ENCODE measurements at regions not wholly inside any gene's neighbourhood (a gene's known extent, or its start where the extent isn't known, plus 50 kb on each side); places are given as distances from the start of the nearest gene placed in this dataset.
"Not testable (repeated sequence)": the region's sequence is repeated elsewhere in the genome, so short reads cannot be mapped to it uniquely, and the experiment has no call there.

DNA sequence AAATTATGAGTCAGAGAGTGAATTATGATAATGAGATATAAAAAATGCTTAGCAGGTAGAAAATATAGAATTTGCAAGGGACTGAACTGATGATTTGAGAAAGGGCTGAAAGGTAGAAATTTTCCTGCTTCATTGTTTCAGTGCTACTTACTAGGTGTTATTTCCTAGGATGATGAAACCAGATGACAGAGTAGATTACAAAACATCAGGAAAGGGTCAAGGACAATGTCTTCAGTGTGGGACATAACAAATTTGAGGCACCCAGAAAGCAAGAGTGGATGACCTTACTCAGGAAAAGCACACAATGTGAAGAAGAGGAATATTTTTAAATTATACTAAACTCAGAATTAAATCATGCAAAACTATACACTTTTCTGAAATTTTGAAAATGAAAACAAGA, 102.1 kb downstream of the SHCBP1 start:
- DNase-seq (ENCODE audit: low read depth, low spot score): no peak

- DNase-seq (ENCODE audit: low read depth, low spot score): no peak
Observed at GRCh38 chr16:46496701-46497100, 124.5 kb downstream of the SHCBP1 start.

- DNase-seq (ENCODE audit: low read depth, low spot score): no peak
Observed at GRCh38 chr16:46482895-46483294, 138.3 kb downstream of the SHCBP1 start.

GRCh38 chr16:46466239-46466638, 154.9 kb downstream of the SHCBP1 start:
- DNase-seq (ENCODE audit: low read depth, low spot score): no peak

DNA sequence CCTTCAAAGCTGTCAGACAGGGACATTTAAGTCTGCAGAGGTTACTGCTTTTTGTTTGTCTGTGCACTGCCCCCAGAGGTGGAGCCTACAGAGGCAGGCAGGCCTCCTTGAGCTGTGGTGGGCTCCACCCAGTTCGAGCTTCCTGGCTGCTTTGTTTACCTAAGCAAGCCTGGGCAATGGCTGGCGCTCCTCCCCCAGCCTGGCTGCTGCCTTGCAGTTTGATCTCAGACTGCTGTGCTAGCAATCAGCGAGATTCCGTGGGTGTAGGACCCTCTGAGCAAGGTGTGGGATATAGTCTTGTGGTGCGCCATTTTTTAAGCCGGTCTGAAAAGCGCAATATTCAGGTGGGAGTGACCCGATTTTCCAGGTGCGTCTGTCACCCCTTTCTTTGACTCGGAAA, 166.4 kb downstream of the SHCBP1 start:
- DNase-seq (ENCODE audit: low read depth, low spot score): not testable (repeated sequence)

DNA sequence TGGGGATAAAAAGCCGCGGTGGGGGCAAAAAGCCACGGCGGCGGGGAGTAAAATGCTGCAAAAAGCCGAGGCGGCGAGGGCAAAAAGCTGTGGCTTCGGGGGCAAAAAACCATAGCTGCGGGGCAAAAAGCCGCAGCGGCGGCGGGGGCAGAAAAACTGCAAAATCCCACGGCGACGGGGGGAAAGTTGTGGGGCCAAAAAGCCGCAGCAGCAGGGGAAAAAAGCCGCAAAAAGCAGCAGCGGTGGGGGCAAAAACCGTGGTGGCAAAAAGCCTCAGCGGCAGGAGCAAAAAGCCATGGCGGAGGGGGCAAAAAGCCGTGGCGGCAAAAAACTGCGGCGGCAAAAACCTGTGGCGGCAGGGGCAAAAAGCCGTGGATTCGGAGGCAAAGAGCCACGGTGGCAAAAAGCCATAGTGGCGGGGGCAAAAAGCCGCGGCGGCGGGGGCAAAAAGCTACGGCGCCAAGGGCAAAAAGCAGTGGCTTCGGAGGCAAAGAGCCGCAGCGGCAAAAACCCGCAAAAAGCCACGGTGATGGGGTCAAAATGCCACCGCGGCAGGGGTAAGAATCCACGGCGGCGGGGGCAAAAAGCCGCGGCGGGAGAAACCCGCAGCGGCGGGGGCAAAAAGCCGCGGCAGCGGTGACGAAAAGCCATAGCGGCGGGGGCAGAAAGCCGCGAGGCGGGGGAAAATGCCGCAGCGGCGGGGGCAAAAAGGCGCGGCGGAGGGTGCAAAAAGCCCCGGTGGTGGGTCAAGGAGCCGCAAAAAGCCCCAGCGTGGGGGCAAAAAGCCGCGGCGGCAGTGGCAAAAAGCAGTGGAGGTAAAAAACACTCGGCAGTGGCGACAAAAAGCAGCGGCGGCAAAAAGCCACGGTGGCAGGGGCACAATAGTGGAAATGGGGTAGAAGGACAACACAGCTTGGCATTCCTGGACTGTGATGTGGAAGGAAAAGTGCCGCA, 192.8 kb downstream of the SHCBP1 start:
- DNase-seq (ENCODE audit: low read depth, low spot score): no peak

- no peak for DNase-seq (ENCODE audit: low read depth, low spot score)
Observed at GRCh38 chr16:46427340-46428107, 193.7 kb downstream of the SHCBP1 start.

- DNase-seq (ENCODE audit: low read depth, low spot score): no peak
Observed at GRCh38 chr16:46426336-46426735, 194.8 kb downstream of the SHCBP1 start.

DNA sequence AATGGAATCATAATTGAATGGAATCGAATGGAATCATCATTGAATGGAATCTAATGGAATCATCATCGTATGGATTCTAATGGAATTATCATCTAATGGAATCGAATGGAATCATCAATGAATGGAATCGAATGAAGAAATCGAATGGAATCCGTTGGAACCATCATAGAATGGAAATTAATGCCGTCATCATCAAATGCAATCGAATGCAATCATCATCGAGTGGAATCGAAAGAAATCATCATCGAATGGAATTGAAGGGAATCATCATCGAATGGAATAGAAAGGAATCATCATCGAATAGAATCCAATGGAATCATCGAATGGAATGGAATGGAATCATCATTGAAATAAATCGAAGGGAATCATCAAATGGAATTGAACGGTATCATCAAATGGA, 217.2 kb downstream of the SHCBP1 start:
- no peak for DNase-seq (ENCODE audit: low read depth, low spot score)

DNA sequence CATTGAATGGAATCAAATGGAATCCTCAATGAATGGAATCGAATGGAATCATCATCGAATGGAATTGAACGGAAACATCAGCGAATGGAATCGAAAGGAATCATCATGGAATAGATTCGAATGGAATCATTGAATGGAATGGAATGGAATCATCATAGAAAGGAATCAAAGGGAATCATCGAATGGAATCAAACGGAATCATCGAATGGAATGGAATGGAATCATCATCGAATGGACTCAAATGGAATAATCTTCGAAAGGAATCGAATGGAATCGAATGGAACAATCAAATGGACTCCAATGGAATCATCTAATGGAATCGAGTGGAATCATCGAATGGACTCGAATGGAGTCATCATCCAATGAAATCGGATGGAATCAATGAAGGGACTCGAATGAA, 222.6 kb downstream of the SHCBP1 start:
- not testable (repeated sequence) for DNase-seq (ENCODE audit: low read depth, low spot score)

DNA sequence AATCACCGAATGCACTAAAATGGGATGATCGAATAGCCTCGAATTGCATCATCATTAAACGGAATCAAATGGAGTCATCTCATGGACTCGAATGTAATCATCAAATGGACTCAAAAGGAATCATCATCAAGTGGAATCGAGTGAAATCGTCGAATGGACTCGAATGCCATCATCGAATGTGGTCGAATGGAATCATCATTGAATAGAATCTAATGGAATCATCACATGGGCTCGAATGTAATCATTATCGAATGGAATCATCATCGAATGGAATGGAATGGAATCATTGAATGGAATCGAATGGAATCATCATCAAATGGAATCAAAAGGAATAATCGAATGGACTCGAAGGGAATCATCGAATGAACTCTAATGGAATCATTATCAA, 224.3 kb downstream of the SHCBP1 start:
- not testable (repeated sequence) for DNase-seq (ENCODE audit: low read depth, low spot score)

DNA sequence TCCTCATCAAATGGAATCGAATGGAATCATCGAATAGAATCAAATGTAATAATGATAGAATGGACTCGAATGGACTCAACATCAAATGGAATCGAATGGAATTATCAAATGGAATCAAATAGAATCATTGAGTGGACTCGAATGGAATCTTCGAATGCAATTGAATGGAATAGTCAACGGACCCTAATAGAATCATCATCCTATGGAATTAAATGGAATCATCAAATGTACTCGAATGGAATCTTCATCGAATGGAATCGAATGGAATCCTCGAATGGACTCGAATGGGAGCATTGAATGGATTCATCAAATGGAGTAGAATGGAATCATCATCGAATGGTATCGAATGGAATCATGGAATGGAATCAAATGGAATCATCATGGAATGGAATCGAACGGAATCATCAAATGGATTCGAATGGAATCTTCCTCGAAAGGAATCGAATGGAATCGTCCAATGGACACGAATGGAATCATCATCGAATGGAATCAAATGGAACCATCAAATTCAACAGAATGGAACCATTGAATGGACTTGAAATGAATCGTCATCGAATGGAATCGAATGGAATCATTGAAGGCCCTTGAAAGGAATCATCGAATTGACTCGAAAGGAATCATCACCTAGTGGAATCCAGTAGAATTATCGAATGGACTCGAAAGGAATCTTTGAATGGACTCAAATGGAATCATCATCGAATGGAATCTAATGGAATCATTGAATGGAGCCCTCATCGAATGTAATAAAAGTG, 224.9 kb downstream of the SHCBP1 start:
- DNase-seq (ENCODE audit: low read depth, low spot score): not testable (repeated sequence)

GRCh38 chr16:46395391-46395921, 225.7 kb downstream of the SHCBP1 start:
- not testable (repeated sequence) for DNase-seq (ENCODE audit: low read depth, low spot score)

- not testable (repeated sequence) for DNase-seq (ENCODE audit: low read depth, low spot score)
Observed at GRCh38 chr16:46394963-46395362, 226.2 kb downstream of the SHCBP1 start.

DNA sequence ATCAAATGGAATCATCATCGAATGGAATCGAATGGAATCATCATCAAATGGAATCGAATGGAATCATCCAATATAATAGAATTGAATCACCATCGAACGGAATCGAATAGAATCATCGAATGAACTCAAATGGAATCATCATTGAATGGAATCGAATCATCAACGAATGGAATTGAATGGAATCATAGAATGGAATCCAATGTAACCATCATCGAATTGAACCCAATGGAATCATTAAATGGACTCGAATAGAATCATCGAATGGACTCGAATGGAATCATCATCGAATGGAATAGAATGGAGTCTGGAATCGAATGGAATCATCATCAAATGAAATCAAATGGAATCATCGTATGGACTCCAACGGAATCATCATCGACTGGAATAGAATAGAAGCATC, 227.0 kb downstream of the SHCBP1 start:
- not testable (repeated sequence) for DNase-seq (ENCODE audit: low read depth, low spot score)

DNA sequence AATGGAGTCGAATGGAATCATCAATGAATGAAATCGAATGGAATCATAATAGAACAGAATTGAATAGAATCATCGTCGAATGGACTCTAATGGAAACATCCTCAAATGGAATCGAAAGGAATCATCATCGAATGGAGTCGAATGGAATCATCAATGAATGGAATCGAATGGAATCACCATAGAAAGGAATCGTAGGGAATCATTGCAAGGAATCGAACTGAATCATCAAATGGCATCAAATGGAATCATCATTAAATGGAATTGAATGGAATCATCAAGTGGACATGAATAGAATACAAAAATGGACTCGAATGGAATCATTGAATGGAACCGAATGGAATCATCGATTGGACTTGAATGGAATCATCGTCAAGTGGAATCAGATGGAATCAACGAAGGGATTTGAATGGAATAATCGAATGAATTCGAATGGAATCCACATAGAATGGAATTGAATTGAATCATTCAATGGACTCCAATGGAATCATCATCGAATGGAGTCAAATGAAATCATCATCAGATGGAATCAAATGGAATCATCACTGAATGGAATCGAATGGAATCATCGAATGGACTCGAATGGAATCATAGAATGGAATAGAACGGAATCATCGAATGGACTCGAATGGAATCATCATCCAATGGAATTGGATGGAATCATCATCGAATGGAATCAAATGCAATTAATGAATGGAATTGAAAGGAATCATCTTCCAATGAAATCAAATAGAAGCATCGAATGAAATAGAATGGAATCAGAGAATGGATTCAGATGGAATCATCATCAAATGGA, 228.1 kb downstream of the SHCBP1 start:
- DNase-seq (ENCODE audit: low read depth, low spot score): peak; percentile 27

DNA sequence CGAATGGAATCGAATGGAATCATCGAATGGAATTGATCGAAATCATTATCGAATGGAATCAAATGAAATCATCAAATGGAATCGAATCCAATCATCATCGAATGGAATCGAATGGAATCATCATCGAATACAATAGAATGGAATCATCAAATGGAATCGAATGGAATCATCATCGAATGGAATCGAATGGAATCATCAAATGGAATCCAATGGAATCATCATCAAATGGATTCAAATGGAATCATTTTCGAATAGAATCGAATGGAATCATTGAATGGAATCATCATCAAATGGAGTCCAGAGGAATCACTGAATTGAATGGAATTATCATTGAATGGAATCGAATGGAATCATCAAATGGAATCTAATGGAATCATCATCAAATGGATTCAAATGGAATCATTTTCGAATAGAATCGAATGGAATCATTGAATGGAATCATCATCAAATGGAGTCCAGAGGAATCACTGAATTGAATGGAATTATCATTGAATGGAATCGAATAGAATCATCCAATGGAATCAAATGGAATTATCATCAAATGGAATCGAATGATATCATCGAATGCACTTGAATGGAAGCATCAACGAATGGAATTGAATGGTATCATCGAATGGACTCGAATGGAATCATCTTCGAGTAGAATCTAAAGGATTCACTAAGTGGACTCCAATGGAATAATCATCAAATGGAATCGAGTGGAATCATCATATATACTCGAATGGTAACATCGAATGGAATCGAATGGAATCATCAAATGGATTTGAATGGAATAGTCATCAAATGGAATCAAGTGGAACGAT, 230.3 kb downstream of the SHCBP1 start:
- DNase-seq (ENCODE audit: low read depth, low spot score): not testable (repeated sequence)

DNA sequence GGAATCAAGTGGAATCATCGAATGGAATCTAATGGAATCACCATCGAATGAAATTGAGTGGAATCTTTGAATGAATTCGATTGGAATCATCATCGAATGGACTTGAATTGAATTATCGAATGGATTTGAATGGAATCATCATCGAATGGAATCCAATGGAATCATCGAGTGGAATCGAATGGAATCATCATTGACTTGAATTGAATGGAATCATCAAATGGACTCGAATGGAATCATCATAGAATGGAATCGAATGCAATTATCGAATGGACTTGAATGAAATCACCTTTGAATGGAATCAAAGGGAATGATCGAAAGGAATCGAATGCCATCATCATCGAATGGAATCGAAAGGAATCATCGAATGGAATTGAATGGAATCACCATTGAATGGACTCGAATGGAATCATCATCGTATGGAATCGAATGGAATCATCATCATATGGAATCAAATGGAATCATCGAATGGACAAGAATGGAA, 231.6 kb downstream of the SHCBP1 start:
- DNase-seq (ENCODE audit: low read depth, low spot score): peak; percentile 96

- not testable (repeated sequence) for DNase-seq (ENCODE audit: low read depth, low spot score)
Observed at GRCh38 chr16:46388939-46389491, 232.2 kb downstream of the SHCBP1 start.
